ENCODE measurements at regions not wholly inside any gene's neighbourhood (a gene's known extent, or its start where the extent isn't known, plus 50 kb on each side); places are given as distances from the start of the nearest gene placed in this dataset.
"Not testable (repeated sequence)": the region's sequence is repeated elsewhere in the genome, so short reads cannot be mapped to it uniquely, and the experiment has no call there.

DNA sequence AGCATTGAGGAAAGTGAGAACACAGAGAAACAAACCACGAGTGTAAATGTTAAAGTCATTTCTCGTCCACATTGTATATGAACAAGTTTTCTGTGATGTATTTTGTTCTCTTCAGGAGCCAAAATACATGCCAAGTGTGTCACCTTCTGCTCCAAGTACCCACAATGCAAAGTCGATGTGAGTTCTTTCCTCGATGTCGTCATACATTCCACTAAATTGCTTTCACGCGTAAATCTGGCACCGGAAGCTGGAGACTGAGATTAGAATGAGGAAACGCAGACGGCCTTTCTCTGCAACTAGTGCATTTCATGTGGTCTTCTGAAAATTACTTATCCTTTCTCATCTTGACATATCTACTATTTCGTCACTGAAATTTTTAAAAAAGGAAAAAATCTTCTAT, 118.5 kb upstream of the SALL3 start:
- no peaks in the 10 kb centered on the region for H3K9me3 ChIP-seq
- no peak for DNase-seq
- no peak overlapping the region for H3K4me3 ChIP-seq
- no peaks in the 10 kb centered on the region for H3K27me3 ChIP-seq
- no peaks in the 10 kb centered on the region for H3K36me3 ChIP-seq

DNA sequence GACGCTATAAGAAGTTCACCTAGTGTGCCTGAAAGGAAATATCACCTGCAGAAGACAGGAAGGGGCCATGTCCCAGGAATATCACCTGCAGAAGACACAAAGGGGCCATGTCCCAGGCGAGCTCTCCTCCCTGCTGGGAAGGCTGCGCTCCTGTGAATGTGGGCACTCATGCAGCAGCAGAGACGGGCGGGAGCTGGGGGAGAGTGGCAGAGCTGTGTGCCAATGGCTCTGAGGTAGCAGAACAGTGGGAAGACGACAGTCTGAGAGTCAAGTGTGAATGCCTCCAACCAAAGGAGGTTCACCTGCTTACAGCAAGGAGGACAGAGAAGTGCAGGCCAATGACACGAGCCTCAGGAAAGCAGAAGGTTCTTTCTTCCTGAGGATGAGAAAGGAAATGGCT, 117.9 kb upstream of the SALL3 start:
- Histone ChIP-seq H3K4me3 (no peak overlapping the region), H3K36me3 (no peaks in the 10 kb centered on the region), H3K27me3 (no peaks in the 10 kb centered on the region), H3K9me3 (no peaks in the 10 kb centered on the region)
- no peak for DNase-seq

DNA sequence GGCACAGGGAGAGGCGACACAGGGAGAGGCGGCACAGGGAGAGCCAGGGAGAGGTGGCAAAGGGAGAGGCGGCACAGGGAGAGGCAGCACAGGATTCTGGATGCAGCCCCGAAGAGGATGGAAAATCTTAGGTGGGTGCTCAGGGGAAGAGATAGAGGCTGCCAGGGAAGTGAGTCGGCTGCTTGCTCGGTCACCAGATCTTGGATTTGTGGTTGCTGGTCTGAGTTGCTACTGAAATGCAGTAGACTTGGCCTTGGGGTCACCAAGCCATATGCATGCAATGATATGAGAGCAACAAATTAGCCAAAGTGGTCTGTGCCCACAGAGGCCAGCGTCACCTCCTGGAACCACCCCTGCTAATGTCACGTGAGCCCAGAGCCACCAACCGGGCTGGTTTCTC, 117.2 kb upstream of the SALL3 start:
- H3K27me3 ChIP-seq, result no peaks in the 10 kb centered on the region
- H3K36me3 ChIP-seq, result no peaks in the 10 kb centered on the region
- no peak overlapping the region for H3K4me3 ChIP-seq
- H3K9me3 ChIP-seq, result no peaks in the 10 kb centered on the region
- no peak for DNase-seq

DNA sequence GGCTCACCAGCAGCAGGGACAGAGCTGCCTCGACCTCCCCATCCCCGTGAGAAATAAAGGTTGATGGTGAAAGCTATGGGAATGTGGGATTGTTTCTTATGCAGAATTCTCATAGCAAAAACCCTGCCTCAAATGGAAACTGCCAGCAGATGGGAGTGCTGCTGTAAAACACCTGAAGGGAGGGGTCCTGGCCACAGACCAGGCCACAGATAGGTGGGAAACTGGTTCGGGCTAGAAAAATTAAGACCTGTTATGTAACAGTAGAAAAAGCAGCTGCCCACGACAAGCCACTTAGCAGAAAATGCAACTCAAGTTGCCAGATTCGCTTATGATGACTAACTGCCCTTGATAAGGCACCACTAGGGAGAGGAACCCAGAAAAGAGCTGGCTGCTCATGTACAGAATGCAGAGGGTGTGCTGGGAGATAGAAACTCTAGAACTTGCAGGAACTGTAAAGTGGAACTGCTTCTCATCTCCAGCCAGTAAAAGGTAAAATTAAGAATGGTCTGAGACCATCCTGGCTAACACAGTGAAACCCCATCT, 114.5 kb upstream of the SALL3 start:
- Histone ChIP-seq H3K4me3 (no peak overlapping the region), H3K27me3 (no peaks in the 10 kb centered on the region), H3K36me3 (no peaks in the 10 kb centered on the region), H3K9me3 (no peaks in the 10 kb centered on the region)
- no peak for DNase-seq

DNA sequence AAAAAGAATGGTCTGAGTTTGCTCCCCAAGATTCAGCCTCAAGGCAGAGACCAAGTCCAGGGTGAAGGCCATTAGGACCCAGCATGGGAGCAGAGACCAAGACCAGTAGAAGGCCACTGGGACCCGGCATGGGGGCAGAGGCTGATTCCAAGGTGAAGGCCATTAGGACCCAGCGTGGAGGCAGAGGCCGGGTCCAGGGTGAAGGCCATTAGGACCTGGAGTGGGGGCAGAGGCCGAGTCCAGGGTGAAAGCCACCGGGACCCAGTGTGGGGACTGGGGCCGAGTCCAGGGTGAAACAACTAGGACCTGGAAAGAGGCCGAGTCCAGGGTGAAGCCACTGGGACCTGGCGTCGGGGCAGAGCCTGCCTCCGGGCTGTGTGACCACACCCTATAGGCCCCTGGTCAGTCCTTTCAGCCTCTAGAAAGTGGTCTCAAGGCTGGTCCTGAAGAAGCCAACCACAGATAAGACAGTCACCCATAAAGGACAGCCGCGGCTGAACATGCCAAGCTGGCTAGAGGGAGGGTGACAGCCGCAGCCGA, 113.8 kb upstream of the SALL3 start:
- H3K9me3 ChIP-seq, result no peaks in the 10 kb centered on the region
- H3K27me3 ChIP-seq, result no peaks in the 10 kb centered on the region
- H3K4me3 ChIP-seq, result no peak overlapping the region
- H3K36me3 ChIP-seq, result no peaks in the 10 kb centered on the region
- no peak for DNase-seq

DNA sequence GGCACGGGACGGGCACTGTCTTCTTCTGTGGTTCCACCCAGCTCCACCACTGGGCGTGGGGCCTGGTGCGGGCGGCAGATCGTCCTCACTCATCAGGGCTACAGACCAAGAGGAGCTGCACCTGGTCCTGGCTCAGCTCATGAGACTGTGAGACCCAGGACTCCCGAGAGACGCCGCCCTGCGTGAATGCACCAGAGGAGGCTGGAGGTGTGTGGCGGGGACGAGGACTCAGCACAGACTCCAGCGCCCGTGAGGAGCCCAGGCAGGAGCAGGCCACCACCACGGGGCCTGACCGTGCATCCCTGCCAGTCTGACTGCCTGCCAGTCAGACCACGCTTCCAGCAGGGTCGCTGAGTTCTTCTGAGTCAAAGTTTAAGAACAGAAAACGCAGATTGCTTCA, 112.5 kb upstream of the SALL3 start:
- no peaks in the 10 kb centered on the region for H3K9me3 ChIP-seq
- no peaks in the 10 kb centered on the region for H3K36me3 ChIP-seq
- DNase-seq, result no peak
- no peak overlapping the region for H3K4me3 ChIP-seq
- H3K27me3 ChIP-seq, result no peaks in the 10 kb centered on the region

DNA sequence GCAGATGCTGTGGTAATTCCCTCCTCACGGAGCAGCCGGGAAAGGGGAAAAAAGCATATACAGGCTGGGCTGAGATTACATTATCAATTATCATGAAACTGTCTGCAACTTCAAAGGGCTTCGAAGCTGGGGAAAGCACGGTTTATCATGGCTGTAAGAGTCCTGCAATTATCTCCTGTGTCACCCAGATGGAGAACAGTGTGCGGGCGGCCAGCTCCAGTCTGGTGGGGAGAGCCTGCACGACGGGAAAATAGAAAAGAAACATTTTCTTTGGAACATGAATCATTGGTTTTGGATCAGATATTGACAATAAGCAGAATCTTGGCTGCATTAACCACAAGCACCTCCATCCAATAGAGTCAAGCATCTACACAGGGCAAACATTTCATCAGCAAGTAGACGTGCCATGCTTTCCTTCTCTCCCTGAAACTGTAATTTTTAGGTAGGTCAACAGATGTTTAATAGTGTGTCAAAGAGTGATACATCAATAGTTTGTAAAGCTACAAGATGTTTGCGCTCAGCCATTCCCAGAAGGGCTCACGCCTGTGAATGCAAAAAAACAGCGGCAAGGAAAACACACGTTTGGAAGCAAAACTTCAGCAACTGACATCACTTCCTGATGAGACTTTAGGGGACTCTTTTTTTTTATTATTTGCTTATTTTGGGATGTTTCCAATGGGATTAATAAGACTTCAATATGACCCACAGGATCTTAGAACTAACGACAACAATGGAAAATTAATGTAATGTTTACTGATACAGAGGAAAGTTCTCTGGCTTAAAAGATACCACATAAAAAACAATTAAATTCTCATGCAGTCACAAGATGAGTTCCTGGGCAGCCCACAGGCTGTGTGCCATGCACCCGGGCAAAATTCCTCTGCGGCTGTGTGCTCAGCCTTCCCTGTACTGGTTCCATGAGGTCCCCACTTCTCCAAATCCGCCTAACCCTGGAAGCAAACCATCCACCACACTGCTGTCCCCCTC, 111.0 kb upstream of the SALL3 start:
- Histone ChIP-seq H3K27me3 (no peaks in the 10 kb centered on the region), H3K36me3 (no peaks in the 10 kb centered on the region), H3K4me3 (no peak overlapping the region), H3K9me3 (no peaks in the 10 kb centered on the region)
- DNase-seq, result no peak

DNA sequence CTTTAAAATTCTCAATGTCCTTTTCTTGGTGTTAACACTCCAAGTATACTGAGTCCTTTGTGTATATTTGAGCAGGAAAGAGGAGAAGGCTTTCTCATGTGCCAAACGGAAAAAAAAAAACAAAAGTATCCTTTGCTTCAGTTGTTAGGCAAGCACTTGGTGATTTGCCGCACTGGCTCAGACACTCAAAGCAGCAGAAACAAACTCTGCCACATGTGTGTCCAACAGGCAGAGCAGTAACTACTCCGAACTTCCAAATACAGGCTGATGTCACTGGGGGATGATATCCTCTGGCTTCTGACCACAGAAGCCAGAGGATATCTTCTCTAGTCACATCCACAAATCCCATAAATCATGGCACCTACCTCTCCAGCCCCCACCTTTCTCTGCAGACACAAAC, 108.0 kb upstream of the SALL3 start:
- Histone ChIP-seq H3K4me3 (no peak overlapping the region), H3K36me3 (no peaks in the 10 kb centered on the region), H3K9me3 (no peaks in the 10 kb centered on the region), H3K27me3 (no peaks in the 10 kb centered on the region)
- no peak for DNase-seq

DNA sequence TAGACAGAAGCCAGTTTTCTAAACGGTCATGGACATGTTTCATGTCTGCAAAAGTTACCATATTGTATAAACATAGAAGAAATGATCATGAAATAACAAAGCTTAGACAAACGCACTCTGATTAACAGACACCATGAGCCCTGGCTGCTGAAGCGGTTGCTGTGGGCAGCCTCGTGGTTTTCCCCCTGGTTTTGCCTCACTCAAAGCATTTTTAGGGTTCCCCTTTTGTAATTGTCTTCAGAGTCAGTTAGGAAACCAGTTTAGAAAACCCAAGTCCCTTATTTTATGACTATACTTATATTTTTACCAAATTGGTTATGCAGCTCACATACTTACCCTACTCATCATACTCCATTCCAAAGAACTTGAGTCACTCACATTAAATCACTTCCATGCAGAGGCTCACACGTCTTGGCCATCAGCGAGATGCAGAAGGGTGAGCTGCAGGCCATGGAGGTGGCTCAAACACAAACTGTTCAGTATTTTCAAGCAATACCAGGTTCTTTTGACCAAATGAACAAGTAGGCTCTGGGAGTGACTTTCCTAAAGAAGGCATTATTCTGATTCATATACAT, 105.6 kb upstream of the SALL3 start:
- peak; percentile 47 for DNase-seq
- no peaks in the 10 kb centered on the region for H3K36me3 ChIP-seq
- no peaks in the 10 kb centered on the region for H3K27me3 ChIP-seq
- no peak overlapping the region for H3K4me3 ChIP-seq
- H3K9me3 ChIP-seq, result no peaks in the 10 kb centered on the region

DNA sequence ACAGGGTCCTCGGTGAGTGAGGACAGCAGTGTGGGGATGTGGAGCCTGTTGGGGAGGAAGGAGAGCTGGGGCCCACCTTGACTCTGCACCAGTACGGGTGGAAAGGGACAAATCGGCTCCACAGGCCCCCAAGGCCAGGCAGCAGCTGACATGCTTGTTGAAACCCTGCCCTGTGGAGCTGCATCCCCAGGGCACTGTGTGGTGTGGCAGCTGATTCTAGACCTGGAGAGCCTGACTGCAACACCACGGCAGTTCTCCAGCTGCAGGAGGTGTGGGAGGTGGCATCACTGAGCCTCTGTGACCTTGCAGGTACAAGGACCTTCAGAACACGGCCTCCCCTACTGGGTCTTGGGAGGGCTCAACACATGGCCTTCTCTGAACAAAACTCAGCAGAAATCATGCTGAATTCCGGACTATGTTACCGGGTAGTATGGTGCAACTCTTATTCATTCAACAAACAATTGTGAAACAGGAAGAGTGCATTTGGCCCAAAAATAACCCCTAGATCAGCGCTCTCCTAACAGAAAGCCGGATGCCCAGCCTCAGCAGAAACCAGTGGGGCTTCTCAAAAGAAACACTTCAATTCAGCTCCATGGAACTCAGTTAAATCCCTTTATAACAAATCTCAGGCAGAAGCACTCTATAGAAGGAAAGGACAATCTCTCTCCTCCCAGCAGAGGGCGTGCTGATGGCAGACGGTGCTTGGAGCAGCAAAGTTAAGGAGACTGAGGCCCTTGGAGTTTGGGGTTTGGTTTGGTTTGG, 104.4 kb upstream of the SALL3 start:
- no peaks in the 10 kb centered on the region for H3K36me3 ChIP-seq
- no peak overlapping the region for H3K4me3 ChIP-seq
- H3K27me3 ChIP-seq, result no peaks in the 10 kb centered on the region
- H3K9me3 ChIP-seq, result no peaks in the 10 kb centered on the region
- DNase-seq, result peak; percentile 5

DNA sequence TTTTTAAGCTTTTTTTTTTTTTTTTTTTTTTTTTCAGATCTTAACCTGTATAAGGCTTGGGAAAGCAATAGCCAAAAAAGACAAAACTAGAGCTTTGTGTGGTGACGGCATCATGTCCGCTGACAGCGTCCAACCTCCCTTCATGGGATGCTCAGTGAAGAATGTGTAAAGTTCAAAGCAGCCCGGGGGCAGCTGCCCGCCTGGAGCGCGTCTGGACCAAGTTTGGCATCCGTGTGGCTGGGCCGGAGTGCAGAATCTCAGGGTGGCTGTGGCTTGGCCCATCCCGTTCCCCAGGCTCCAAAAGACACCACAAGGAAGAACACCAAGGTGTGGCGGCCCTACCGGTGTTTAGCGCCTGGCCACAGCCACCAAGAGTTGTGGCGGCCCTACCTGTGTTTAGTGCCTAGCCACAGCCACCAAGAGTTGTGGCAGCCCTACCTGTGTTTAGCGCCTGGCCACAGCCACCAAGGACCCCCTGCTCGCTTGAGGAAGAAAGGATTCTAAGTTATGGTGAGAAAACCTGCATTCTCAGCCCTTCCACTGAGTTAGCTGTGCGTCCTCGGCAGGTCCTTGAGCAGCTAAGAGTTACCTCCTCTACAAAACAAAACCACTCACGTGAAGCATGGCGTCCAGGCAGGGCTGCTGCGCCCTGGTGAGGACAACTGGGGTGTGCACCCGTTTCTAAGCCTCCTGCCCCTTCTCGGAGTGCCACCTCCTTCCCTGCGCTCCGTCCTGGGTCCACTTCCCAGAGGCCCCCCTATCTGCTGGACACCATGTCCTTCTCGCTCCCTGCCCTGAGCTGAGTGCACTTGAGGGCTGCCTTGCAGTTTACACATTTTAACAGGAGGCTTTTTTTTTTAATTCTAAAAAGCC, 103.6 kb upstream of the SALL3 start:
- Histone ChIP-seq H3K9me3 (no peaks in the 10 kb centered on the region), H3K36me3 (no peaks in the 10 kb centered on the region), H3K4me3 (no peak overlapping the region), H3K27me3 (no peaks in the 10 kb centered on the region)
- no peak for DNase-seq

DNA sequence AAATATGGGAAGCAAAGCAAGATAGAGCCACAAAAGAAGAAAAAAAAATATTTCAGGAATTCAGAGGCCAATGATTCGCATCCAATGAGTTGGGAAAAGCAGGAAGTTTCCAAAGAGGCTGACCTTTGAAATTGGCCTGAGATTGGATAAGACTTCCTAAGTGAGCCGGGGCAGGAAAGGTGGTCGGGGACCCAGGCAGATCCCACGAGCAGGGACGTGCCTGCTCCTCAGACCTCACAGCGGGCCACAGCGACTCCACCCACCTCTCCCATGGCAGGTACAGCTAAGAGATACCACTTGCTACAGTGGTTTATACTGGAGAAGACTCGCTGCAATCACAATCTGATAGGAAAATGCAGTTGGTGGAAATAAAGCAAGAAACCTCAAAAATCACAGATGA, 102.8 kb upstream of the SALL3 start:
- no peaks in the 10 kb centered on the region for H3K9me3 ChIP-seq

DNA sequence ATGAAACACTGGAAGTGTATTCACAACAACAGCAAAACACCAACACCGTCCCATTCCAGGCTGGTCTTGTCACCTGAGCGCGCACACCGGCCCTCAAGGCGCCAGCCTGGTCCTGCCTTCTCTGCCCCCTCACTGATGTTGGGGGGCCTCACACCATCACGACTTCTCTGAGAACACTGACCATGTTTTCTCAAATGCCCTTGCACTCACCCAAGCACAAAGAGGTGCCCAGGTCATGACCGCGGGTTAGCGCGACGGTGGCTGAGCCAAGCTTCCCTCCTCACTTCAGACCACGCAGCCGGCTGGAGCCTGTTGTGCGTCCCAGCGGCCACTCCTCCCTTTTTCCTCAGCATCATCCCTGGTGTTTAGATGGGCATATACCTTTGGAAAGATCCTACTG, 101.3 kb upstream of the SALL3 start:
- Histone ChIP-seq H3K36me3 (no peaks in the 10 kb centered on the region), H3K9me3 (no peaks in the 10 kb centered on the region), H3K4me3 (no peak overlapping the region), H3K27me3 (no peaks in the 10 kb centered on the region)
- no peak for DNase-seq

More for the DNA sequence above, 102.8 kb upstream of the SALL3 start:
- no peaks in the 10 kb centered on the region for H3K27me3 ChIP-seq
- no peaks in the 10 kb centered on the region for H3K36me3 ChIP-seq
- H3K4me3 ChIP-seq, result no peak overlapping the region
- DNase-seq, result no peak

DNA sequence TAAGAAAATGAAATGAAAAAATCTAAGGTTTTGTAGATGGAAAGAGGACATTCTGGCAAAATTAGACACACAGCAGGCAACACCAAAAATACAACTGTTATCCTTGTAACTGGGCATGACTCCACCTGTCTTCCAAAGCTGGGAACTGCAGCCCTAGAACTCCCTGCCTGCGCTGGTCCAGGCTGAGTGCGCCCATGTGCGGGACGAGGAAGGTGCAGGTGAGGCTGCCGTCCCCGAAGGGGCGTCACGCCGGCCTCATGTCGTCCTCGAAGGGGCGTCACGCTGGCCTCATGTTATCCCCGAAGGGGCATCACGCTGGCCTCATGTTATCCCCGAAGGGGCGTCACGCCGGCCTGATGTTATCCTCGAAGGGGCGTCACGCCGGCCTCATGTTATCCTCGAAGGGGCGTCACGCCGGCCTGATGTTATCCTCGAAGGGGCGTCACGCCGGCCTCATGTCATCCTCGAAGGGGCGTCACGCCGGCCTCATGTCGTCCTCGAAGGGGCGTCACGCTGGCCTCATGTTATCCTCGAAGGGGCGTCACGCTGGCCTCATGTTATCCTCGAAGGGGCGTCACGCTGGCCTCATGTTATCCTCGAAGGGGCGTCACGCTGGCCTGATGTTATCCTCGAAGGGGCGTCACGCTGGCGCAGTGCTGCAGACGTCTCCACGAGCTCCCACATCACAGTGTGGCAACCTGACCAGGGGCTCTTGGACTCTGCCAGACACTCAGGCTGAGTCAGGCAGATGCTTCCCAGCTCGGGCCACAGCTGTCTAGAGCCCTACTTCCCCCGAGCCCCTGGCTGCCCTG, 100.3 kb upstream of the SALL3 start:
- not testable (repeated sequence) for DNase-seq, H3K9me3 ChIP-seq, H3K4me3 ChIP-seq, H3K36me3 ChIP-seq, H3K27me3 ChIP-seq

DNA sequence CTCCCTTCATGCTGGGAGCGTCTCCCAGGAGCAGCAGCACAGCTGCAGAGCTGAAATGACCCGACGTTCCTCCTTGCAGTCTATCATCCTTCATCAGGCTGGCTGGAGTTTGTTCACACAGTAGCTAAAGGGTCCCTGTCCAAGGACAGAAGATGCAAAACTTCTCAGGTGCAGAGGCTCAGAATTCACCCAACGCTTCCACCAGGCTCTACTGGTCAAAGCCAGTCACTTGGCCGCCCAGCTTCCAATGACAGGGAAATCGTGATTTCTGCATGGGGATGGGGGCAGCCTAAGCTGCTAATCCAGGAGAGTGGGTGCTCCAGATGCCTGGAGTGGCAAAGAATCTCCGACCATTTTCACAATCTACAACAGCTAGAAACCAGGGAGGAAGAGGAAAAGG, 97.0 kb upstream of the SALL3 start:
- Histone ChIP-seq H3K9me3 (no peaks in the 10 kb centered on the region), H3K27me3 (no peaks in the 10 kb centered on the region), H3K36me3 (no peaks in the 10 kb centered on the region), H3K4me3 (no peak overlapping the region)
- DNase-seq, result no peak
